ENCODE measurements at regions not wholly inside any gene's neighbourhood (a gene's known extent, or its start where the extent isn't known, plus 50 kb on each side); places are given as distances from the start of the nearest gene placed in this dataset.

DNA sequence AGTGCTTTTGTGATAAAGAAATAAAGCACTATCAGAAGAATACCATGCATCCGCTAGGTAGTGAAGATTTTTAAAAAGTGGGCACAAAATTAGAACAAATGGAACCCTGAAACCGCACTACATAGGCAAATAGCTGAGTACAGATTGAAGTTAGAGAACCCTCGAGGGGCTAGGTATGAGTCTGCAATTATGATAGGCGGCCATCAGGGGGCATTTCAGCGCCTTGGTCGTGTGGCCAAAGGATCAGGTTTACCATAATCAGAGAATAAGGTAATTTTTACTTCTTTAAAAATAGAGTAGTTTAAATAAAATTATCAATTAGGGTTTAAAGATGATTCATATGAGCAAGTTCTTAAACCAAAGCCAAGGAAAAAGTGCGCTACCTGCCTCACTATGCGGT is 129.8 kb downstream of the TMX1 start:
- peak; percentile 28 to 31 for TF ChIP-seq CTCF (IDR thresholded peaks at IDR 0.05; ENCODE audit: extremely low read depth in 1 of 2, insufficient read depth in 1 of 2, low read depth in 1 of 2, low read length in 2 of 2)
- TF ChIP-seq MAX (IDR thresholded peaks at IDR 0.05; ENCODE audit: insufficient read depth, insufficient read length): no peak
- TF ChIP-seq POLR2AphosphoS5 (IDR thresholded peaks at IDR 0.05; ENCODE audit: insufficient read depth, low read depth, low read length): no peak
- TF ChIP-seq POLR2A (IDR thresholded peaks at IDR 0.05; ENCODE audit: low read depth, low read length): no peak
- no peak for TF ChIP-seq EZH2 (IDR thresholded peaks at IDR 0.05; ENCODE audit: borderline replicate concordance, low read depth, low read length, severe bottlenecking)
- no peak for TF ChIP-seq FOS (IDR thresholded peaks at IDR 0.05; ENCODE audit: borderline replicate concordance, insufficient read depth, low read length)
- TF ChIP-seq GATA2 (IDR thresholded peaks at IDR 0.05; ENCODE audit: insufficient read depth, insufficient read length, low read depth, low read length): no peak
- no peak for TF ChIP-seq MYC (IDR thresholded peaks at IDR 0.05; ENCODE audit: low read depth, low read length)

All from endothelial cell of umbilical vein (primary cell).